ENCODE measurements at regions not wholly inside any gene's neighbourhood (a gene's known extent, or its start where the extent isn't known, plus 50 kb on each side); places are given as distances from the start of the nearest gene placed in this dataset.

- no peak overlapping the region for H3K4me2 ChIP-seq (ENCODE audit: insufficient read depth in 1 of 2, low read depth in 2 of 2, low read length in 2 of 2)
- FAIRE-seq: no peak
- no peaks in the 10 kb centered on the region for H3K23me2 ChIP-seq (ENCODE audit: low read depth, low read length)
- H3K79me1 ChIP-seq (ENCODE audit: low read depth, low read length): no peaks in the 10 kb centered on the region
- H4K91ac ChIP-seq (replicated peaks; ENCODE audit: insufficient read length, low read length): no peak overlapping the region
- no peak overlapping the region for H2BK5ac ChIP-seq (ENCODE audit: low read depth, low read length)
- no peak overlapping the region for H2AK5ac ChIP-seq (ENCODE audit: low read depth, low read length)
- no peak overlapping the region for H3K18ac ChIP-seq (ENCODE audit: extremely low read depth, low read length)
- H3K56ac ChIP-seq (replicated peaks; ENCODE audit: insufficient read length, low read depth, low read length): no peak overlapping the region
- H2BK120ac ChIP-seq (replicated peaks; ENCODE audit: low read depth, low read length): no peak overlapping the region
- ChIA-PET CTCF (ENCODE audit: partially characterized antibody) (interaction anchor here (0.7 kb wide), 1 partner anchor 83 kb away, joined by 3 read pairs; no protein-coding TSS in a partner anchor), POLR2A (ENCODE audit: partially characterized antibody) (no interaction called here)
- H3K4me3 ChIP-seq (ENCODE audit: extremely low read depth in 1 of 4, insufficient read depth in 2 of 4, low read depth in 3 of 4, low read length in 4 of 4): no peak overlapping the region
- no peak overlapping the region for H3K14ac ChIP-seq (ENCODE audit: insufficient read length)
- no peaks in the 10 kb centered on the region for H3K4me1 ChIP-seq (replicated peaks in 1 of 4; ENCODE audit: control insufficient read depth in 3 of 4, insufficient read depth in 4 of 4, low read length in 3 of 4)
- H3K9me3 ChIP-seq (ENCODE audit: insufficient read depth in 2 of 2, low read depth in 1 of 2, low read length in 1 of 2): no peaks in the 10 kb centered on the region
- no peak overlapping the region for H3K4ac ChIP-seq (replicated peaks; ENCODE audit: insufficient read length, low read depth, low read length)
- H3K23ac ChIP-seq (ENCODE audit: insufficient read length): no peak overlapping the region
- DNase-seq (ENCODE audit: low read depth in 1 of 2, low spot score in 2 of 2): no peak
- H4K20me1 ChIP-seq (replicated peaks in 1 of 2; ENCODE audit: control insufficient read depth in 1 of 2, insufficient read depth in 2 of 2, low read length in 2 of 2): no peaks in the 10 kb centered on the region
- H3K27ac ChIP-seq (ENCODE audit: low read depth, low read length): no peak overlapping the region
- H4K8ac ChIP-seq (ENCODE audit: extremely low read depth, insufficient read depth, low read length): no peak overlapping the region
- H2BK15ac ChIP-seq (ENCODE audit: low read length): no peak overlapping the region
- no peaks in the 10 kb centered on the region for H3K36me3 ChIP-seq (ENCODE audit: control insufficient read depth in 2 of 4, insufficient read depth in 4 of 4, low read length in 3 of 4)
- no peaks in the 10 kb centered on the region for H3K79me2 ChIP-seq (ENCODE audit: control insufficient read depth in 1 of 2, insufficient read depth in 2 of 2, low read length in 2 of 2)
- no peaks in the 10 kb centered on the region for H3K27me3 ChIP-seq (replicated peaks in 1 of 4; ENCODE audit: control insufficient read depth in 3 of 4, extremely low read depth in 1 of 4, insufficient read depth in 3 of 4, low read length in 3 of 4)
- no peak overlapping the region for H3K9ac ChIP-seq (replicated peaks in 1 of 4; ENCODE audit: extremely low read depth in 1 of 4, low read depth in 3 of 4, low read length in 3 of 4)
- no peak overlapping the region for H4K5ac ChIP-seq (ENCODE audit: insufficient read length, low read depth, low read length)
- no peak overlapping the region for H2BK12ac ChIP-seq (ENCODE audit: low read depth, low read length)
- 83% methylated on average over 1 of the region's 1 CpG; no CpG with 5 or more reads in 1 of the 2 experiments for WGBS, 2 experiments (ENCODE audit: extremely low coverage in 1 of 2, insufficient coverage in 1 of 2, insufficient read length in 1 of 2, insufficient replicate concordance in 2 of 2, low coverage in 1 of 2, low lambda C conversion rate in 2 of 2, missing lambda C conversion rate in 1 of 2)
- H2BK20ac ChIP-seq (ENCODE audit: low read length): no peak overlapping the region
- H2AFZ ChIP-seq (ENCODE audit: low read length): no peak overlapping the region
- TF ChIP-seq GABPA (IDR thresholded peaks at IDR 0.05; ENCODE audit: borderline replicate concordance, insufficient read depth, low read length) (no peak), BACH1 (IDR thresholded peaks at IDR 0.05; ENCODE audit: low read length) (no peak), ASH2L (IDR thresholded peaks at IDR 0.05; ENCODE audit: low read length) (no peak), SP2 (IDR thresholded peaks at IDR 0.05; ENCODE audit: low read length) (no peak), POU5F1 (IDR thresholded peaks at IDR 0.05; ENCODE audit: low read depth, low read length) (no peak), FOSL1 (IDR thresholded peaks at IDR 0.05; ENCODE audit: insufficient read depth, low read depth, low read length) (no peak), CEBPB (IDR thresholded peaks at IDR 0.05; ENCODE audit: low read depth, low read length) (no peak), RNF2 (IDR thresholded peaks at IDR 0.05; ENCODE audit: borderline replicate concordance, low read depth, low read length, missing control alignments, poor library complexity, severe bottlenecking) (no peak)
- TF ChIP-seq, protein P1, sequence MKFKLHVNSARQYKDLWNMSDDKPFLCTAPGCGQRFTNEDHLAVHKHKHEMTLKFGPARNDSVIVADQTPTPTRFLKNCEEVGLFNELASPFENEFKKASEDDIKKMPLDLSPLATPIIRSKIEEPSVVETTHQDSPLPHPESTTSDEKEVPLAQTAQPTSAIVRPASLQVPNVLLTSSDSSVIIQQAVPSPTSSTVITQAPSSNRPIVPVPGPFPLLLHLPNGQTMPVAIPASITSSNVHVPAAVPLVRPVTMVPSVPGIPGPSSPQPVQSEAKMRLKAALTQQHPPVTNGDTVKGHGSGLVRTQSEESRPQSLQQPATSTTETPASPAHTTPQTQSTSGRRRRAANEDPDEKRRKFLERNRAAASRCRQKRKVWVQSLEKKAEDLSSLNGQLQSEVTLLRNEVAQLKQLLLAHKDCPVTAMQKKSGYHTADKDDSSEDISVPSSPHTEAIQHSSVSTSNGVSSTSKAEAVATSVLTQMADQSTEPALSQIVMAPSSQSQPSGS (IDR thresholded peaks at IDR 0.05; ENCODE audit: low read length): no peak
Observed at GRCh38 chr5:102611312-102611711, 112.5 kb upstream of the SLCO6A1 start.
